HepG2 (cell line): ENCODE measurements at regions not wholly inside any gene's neighbourhood (a gene's known extent, or its start where the extent isn't known, plus 50 kb on each side); places are given as distances from the start of the nearest gene placed in this dataset.

Experiments
- TF ChIP-seq, protein P1 (sequence below): IDR thresholded peaks from 2 replicates; pipeline ENCODE4 v1.6.1; 2016
- TF ChIP-seq, protein P2 (sequence below): sonication (generic); formaldehyde crosslinking; IDR thresholded peaks from 2 replicates; pipeline ENCODE4 v1.5.0; 2020; ENCODE audit warnings: mild to moderate bottlenecking, missing genetic modification reagents

GRCh38 chr18:25563346-25563745 lies 211.4 kb upstream of the ZNF521 start:
- TF ChIP-seq, protein P1, sequence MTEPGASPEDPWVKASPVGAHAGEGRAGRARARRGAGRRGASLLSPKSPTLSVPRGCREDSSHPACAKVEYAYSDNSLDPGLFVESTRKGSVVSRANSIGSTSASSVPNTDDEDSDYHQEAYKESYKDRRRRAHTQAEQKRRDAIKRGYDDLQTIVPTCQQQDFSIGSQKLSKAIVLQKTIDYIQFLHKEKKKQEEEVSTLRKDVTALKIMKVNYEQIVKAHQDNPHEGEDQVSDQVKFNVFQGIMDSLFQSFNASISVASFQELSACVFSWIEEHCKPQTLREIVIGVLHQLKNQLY (CRISPR knock-in tag) = no peak
- TF ChIP-seq, protein P2, sequence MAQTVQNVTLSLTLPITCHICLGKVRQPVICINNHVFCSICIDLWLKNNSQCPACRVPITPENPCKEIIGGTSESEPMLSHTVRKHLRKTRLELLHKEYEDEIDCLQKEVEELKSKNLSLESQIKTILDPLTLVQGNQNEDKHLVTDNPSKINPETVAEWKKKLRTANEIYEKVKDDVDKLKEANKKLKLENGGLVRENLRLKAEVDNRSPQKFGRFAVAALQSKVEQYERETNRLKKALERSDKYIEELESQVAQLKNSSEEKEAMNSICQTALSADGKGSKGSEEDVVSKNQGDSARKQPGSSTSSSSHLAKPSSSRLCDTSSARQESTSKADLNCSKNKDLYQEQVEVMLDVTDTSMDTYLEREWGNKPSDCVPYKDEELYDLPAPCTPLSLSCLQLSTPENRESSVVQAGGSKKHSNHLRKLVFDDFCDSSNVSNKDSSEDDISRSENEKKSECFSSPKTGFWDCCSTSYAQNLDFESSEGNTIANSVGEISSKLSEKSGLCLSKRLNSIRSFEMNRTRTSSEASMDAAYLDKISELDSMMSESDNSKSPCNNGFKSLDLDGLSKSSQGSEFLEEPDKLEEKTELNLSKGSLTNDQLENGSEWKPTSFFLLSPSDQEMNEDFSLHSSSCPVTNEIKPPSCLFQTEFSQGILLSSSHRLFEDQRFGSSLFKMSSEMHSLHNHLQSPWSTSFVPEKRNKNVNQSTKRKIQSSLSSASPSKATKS (CRISPR knock-in tag) = no peak
